IPS-18a (cell line): ENCODE measurements at regions not wholly inside any gene's neighbourhood (a gene's known extent, or its start where the extent isn't known, plus 50 kb on each side); places are given as distances from the start of the nearest gene placed in this dataset.
"Not testable (repeated sequence)": the region's sequence is repeated elsewhere in the genome, so short reads cannot be mapped to it uniquely, and the experiment has no call there.

Source experiments
- H3K27ac ChIP-seq: one replicate; pipeline ENCODE4 v1.5.1; 2013; ENCODE audit warnings: low read length
- H3K27me3 ChIP-seq: one replicate; pipeline ENCODE4 v1.6.1; 2013; ENCODE audit warnings: mild to moderate bottlenecking, low read length; ENCODE audit not compliant: control insufficient read depth, insufficient read depth
- H3K36me3 ChIP-seq: one replicate; pipeline ENCODE4 v1.6.1; 2013; ENCODE audit warnings: low read depth, low read length; ENCODE audit not compliant: control insufficient read depth
- H3K4me1 ChIP-seq: one replicate; pipeline ENCODE4 v1.6.1; 2013; ENCODE audit warnings: low read depth, low read length; ENCODE audit not compliant: control insufficient read depth
- H3K4me3 ChIP-seq: one replicate; pipeline ENCODE4 v1.5.1; 2013; ENCODE audit warnings: low read length
- H3K9ac ChIP-seq: one replicate; pipeline ENCODE4 v1.6.1; 2013; ENCODE audit warnings: mild to moderate bottlenecking, low read length, moderate library complexity
- H3K9me3 ChIP-seq: one replicate; pipeline ENCODE4 v1.6.1; 2013; ENCODE audit warnings: low read depth, low read length; ENCODE audit not compliant: control insufficient read depth

DNA sequence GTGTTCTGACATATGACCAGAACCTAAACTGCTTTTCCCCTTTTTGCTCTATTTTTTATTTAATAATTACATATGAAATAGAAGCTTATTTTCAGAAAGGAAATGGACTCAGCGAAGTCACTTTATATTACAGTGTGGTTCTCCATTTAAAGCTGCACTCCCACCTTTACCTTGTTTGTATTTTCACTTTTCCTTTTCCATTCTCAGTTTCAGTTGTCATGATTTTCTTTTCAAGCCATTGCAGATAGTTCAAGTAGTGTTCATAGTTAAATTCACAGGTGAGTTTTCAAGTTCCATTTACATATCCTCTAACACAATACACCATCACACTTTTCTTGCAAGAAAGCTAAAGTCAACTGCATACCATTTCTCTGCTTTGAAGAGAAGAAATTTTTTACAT lies 400.2 kb downstream of the HACE1 start:
- Histone ChIP-seq H3K27me3 (no peaks in the 10 kb centered on the region), H3K9ac (no peak overlapping the region), H3K9me3 (no peaks in the 10 kb centered on the region), H3K4me3 (no peak overlapping the region), H3K27ac (no peak overlapping the region), H3K36me3 (no peaks in the 10 kb centered on the region), H3K4me1 (no peaks in the 10 kb centered on the region)

DNA sequence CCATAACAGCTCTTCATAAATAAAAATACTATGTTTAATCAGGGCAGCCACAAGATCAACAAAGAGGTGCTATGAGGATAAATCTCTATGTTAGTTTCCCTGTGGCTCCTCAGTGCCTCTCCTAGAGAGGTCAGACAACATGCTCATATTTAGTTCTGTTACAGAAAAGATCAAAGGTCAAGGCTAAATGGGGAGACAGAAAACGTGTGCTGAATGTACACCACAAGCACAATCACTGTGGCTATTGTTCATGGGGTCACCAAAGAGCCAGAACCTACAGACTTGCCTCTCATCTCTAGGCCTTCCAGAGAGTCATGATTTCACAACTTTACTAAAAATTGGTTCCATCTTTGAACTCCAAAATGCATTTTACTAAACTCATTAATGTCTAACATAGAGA lies 409.8 kb downstream of the HACE1 start:
- no peaks in the 10 kb centered on the region for H3K36me3 ChIP-seq
- no peaks in the 10 kb centered on the region for H3K27me3 ChIP-seq
- no peaks in the 10 kb centered on the region for H3K4me1 ChIP-seq
- no peak overlapping the region for H3K4me3 ChIP-seq
- no peak overlapping the region for H3K9ac ChIP-seq
- H3K9me3 ChIP-seq = no peaks in the 10 kb centered on the region
- H3K27ac ChIP-seq = no peak overlapping the region

DNA sequence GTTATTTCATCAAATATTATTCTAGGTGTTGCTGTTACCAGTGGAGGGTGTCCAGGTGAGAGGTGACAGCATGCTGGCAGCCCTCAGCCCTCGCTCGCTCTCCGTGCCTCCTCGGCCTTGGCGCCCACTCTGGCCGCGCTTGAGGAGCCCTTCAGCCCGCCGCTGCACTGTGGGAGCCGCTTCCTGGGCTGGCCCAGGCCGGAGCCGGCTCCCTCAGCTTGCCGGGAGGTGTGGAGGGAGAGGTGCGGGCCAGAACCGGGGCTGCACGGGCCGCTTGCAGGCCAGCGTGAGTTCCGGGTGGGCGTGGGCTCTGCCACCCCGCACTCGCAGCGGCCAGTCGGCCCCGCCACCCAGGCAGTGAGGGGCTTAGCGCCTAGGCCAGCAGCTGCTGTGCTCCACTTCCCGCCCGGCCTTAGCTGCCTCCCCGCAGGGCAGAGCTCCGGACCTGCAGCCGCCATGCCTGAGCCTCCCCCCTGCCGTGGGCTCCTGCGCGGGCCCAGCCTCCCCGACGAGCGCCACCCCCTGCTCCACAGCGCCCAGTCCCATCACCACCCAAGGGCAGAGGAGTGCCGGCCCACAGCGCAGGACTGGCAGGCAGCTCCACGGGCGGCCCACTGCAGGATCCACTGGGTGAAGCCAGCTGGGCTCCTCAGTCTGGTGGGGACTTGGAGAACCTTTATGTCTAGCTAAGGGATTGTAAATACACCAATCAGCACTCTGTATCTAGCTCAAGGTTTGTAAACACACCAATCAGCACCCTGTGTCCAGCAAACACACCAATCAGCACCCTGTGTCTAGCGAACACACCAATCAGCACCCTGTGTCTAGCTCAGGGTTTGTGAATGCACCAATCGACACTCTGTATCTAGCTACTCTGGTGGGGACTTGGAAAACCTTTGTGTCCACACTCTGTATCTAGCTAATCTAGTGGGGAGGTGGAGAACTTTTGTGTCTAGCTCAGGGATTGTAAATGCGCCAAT lies 413.3 kb downstream of the HACE1 start:
- H3K27ac ChIP-seq, H3K9me3 ChIP-seq, H3K9ac ChIP-seq, H3K4me3 ChIP-seq, H3K36me3 ChIP-seq, H3K4me1 ChIP-seq, H3K27me3 ChIP-seq: not testable (repeated sequence)

DNA sequence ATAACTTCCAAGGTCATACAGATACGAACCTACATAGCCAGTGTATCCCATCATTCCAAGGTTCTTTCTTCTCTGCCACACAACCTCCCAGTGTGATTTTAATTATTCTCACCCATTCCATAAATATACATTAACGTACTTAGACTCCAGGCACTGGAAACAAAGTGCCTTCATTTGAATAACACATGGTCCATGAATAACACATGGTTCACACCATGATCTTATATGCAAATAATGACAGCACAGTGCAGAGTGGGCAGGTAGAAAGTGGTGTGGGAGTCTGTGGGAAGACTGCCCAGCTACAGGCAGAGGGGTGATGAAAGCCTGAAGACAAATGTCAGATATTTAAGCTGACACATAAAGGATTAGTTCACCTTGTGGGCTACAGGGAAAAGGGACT lies 425.2 kb downstream of the HACE1 start:
- H3K27ac ChIP-seq = no peak overlapping the region
- H3K36me3 ChIP-seq = no peaks in the 10 kb centered on the region
- H3K4me1 ChIP-seq = no peaks in the 10 kb centered on the region
- no peaks in the 10 kb centered on the region for H3K9me3 ChIP-seq
- H3K9ac ChIP-seq = no peak overlapping the region
- H3K27me3 ChIP-seq = no peaks in the 10 kb centered on the region
- H3K4me3 ChIP-seq = no peak overlapping the region

DNA sequence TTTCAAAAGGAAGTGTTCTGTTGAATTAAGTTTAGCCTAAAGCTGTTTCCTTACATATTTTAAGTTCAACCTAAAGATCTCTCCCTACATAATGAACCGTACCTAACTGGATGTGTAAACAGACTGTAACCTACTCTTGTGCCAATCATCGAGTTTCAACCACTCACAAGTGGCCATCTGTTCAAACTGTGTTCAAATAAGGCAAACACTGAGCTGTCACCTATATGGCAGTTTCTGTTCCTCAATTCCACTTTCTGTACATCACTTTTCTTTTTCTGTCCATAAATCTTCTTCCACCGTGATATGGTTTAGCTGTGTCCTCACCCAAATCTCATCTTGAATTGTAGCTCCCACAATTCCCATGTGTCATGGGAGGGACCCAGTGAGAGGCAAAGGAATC lies 428.6 kb downstream of the HACE1 start:
- Histone ChIP-seq H3K4me3 (no peak overlapping the region), H3K27me3 (no peaks in the 10 kb centered on the region), H3K27ac (no peak overlapping the region), H3K9ac (no peak overlapping the region), H3K9me3 (no peaks in the 10 kb centered on the region), H3K36me3 (no peaks in the 10 kb centered on the region), H3K4me1 (no peaks in the 10 kb centered on the region)

DNA sequence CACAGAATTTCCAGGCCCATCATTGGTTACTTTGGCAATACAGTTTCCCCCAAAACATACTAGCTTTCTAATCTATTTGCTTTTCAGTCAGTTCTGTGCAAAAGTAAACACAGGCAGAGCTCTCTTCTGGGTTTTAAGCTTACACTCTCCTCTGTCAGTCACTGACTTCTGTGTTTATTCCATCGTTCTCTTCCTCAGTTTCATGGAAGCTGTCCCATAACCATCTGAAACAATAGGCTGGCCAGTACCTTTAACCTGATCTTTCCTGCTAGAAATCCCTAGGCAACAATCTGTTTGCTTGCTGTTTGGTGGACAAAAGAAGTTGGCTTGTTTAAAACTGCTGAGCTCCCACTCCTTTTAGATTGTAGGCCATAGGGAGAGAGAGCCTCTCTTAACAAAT lies 431.5 kb downstream of the HACE1 start:
- Histone ChIP-seq H3K36me3 (no peaks in the 10 kb centered on the region), H3K9me3 (no peaks in the 10 kb centered on the region), H3K4me1 (no peaks in the 10 kb centered on the region), H3K4me3 (no peak overlapping the region), H3K27ac (no peak overlapping the region), H3K27me3 (no peaks in the 10 kb centered on the region), H3K9ac (no peak overlapping the region)

DNA sequence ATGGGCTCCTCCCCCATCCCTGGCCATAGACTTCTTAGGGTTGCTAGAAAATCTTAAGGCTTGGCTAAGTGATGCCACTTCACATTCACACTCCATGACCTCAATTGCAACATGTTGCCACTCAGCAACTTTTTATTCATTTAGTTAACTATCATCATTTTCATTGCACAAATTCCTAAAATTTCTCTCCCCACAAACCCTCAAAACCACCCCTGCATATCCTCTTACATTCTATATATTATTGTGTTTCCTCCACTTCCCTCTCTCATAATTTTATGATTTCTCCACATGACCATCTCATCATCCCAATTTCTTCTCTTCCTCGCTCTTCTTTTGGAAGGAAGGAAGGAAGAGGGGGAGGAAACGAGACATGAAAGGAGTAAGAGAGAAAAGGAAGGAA lies 436.0 kb downstream of the HACE1 start:
- Histone ChIP-seq H3K27me3 (no peaks in the 10 kb centered on the region), H3K9ac (no peak overlapping the region), H3K36me3 (no peaks in the 10 kb centered on the region), H3K4me3 (no peak overlapping the region), H3K4me1 (no peaks in the 10 kb centered on the region), H3K9me3 (no peaks in the 10 kb centered on the region), H3K27ac (no peak overlapping the region)

DNA sequence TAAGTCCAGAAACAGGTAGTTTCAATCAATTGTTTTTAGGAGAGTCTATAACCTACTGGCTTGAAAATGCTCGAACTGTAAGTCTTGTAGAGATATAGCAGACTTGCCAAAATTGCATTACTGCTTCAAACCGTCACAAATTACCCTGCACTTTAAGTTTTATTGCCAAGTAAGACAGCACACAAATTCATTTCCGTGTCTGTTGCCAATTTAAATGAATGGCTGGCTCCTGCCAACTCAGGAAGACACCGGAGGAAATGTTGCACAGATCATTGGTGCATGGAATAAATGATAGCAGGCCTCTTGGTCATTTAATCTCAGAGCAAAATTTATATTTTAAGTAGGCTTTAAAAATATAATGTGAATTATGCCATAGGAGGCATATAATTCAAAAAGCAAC lies 438.1 kb downstream of the HACE1 start:
- no peaks in the 10 kb centered on the region for H3K4me1 ChIP-seq
- H3K9ac ChIP-seq = no peak overlapping the region
- no peak overlapping the region for H3K4me3 ChIP-seq
- H3K27me3 ChIP-seq = no peaks in the 10 kb centered on the region
- no peaks in the 10 kb centered on the region for H3K36me3 ChIP-seq
- no peak overlapping the region for H3K27ac ChIP-seq
- H3K9me3 ChIP-seq = no peaks in the 10 kb centered on the region

DNA sequence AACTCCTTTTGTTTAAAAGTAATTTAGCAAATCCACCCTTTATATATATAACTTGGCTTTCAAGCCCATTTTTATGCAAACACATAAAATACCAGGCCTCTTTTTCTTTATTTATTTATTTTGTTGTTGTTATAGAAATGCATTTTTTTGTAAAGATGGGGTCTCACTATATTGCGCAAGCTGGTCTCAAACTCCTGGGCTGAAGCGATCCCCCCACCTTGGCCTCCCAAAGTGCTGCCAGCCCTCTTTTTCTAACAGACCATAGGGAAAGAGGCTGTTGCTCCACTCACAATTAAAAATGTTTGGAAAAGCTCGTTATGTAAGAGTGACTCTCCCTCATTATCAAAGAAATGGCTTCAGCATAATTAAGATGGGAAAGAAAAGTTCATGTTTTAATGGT lies 440.9 kb downstream of the HACE1 start:
- H3K27me3 ChIP-seq = no peaks in the 10 kb centered on the region
- no peaks in the 10 kb centered on the region for H3K36me3 ChIP-seq
- no peak overlapping the region for H3K9ac ChIP-seq
- no peaks in the 10 kb centered on the region for H3K9me3 ChIP-seq
- H3K27ac ChIP-seq = no peak overlapping the region
- H3K4me3 ChIP-seq = no peak overlapping the region
- H3K4me1 ChIP-seq = no peaks in the 10 kb centered on the region

DNA sequence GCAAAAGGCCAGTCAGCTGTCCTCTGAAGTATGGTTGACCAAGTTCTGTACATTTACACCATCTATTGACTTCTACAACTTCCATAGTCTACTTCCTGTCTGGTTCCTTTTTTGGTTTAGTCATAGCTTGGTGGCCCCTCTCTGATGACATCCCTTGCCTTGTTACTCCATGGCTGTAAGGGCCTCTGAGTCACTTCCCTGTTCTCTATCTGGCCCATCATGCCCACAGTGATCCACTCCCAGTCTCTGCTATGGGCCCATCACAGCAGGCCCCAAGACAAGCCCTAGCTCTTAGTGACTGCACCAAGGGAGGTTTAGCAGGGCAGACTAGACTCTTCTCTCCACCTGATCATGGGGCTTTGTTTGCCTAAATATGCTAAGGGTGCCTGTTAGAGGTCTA lies 441.6 kb downstream of the HACE1 start:
- H3K27me3 ChIP-seq = no peaks in the 10 kb centered on the region
- no peaks in the 10 kb centered on the region for H3K9me3 ChIP-seq
- H3K4me3 ChIP-seq = no peak overlapping the region
- H3K9ac ChIP-seq = no peak overlapping the region
- H3K36me3 ChIP-seq = no peaks in the 10 kb centered on the region
- no peaks in the 10 kb centered on the region for H3K4me1 ChIP-seq
- no peak overlapping the region for H3K27ac ChIP-seq

DNA sequence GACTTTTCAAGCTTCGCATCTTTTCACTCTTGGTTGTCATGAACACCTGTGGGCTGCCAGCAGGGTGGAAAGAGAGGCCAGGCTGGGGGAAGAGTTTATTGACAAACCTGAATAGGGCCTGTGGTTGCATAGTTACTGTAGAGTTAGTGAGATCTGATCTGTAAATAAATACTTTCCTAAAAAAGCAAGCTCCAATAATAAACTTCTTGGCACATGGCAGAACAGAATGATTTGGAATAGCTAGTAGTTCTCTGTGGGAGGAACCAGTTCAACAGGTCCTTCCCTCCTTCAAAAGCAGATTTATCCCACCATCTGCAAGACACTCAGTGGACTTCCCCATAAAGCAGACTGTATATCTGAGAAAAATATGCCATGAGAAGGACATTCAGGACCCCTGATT lies 445.0 kb downstream of the HACE1 start:
- Histone ChIP-seq H3K4me3 (no peak overlapping the region), H3K9me3 (no peaks in the 10 kb centered on the region), H3K27me3 (no peaks in the 10 kb centered on the region), H3K9ac (no peak overlapping the region), H3K4me1 (no peaks in the 10 kb centered on the region), H3K27ac (no peak overlapping the region), H3K36me3 (no peaks in the 10 kb centered on the region)

DNA sequence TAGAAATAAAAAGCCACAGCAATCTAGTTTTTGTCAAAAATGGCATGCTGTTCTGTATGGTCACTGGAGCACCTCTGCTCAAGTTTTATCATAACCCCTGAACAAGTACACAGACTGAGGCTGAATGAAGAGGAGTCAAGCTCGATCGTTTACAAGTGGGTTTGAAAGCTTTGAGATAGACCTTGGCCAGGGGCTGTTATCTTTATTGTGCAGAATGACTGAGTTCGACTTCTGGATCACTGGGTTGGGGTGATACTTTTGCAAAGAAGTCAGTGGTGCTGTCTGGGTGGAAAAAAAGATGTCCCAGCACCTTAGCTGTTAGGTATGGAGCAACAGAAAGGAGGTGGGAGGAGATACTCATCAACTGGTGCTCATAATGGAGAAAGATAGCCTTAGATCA lies 446.0 kb downstream of the HACE1 start:
- no peak overlapping the region for H3K27ac ChIP-seq
- no peaks in the 10 kb centered on the region for H3K27me3 ChIP-seq
- no peaks in the 10 kb centered on the region for H3K36me3 ChIP-seq
- H3K4me3 ChIP-seq = no peak overlapping the region
- no peak overlapping the region for H3K9ac ChIP-seq
- no peaks in the 10 kb centered on the region for H3K9me3 ChIP-seq
- no peaks in the 10 kb centered on the region for H3K4me1 ChIP-seq
